ENCODE measurements at regions not wholly inside any gene's neighbourhood (a gene's known extent, or its start where the extent isn't known, plus 50 kb on each side); places are given as distances from the start of the nearest gene placed in this dataset.
A peak's percentile ranks its signal among the peaks of the same experiment; 100 is the strongest.

GRCh38 chr18:37721544-37722522 is 156.2 kb upstream of the CELF4 start:
- no peak for DNase-seq (ENCODE audit: extremely low read depth in 1 of 11, low read depth in 9 of 11, low spot score in 4 of 11)

- DNase-seq (ENCODE audit: extremely low read depth in 1 of 11, low read depth in 9 of 11, low spot score in 4 of 11), result no peak
Observed at GRCh38 chr18:37720663-37721062, 155.1 kb upstream of the CELF4 start.

- DNase-seq (ENCODE audit: extremely low read depth in 1 of 11, low read depth in 9 of 11, low spot score in 4 of 11), result no peak
Observed at GRCh38 chr18:37717656-37718055, 152.1 kb upstream of the CELF4 start.

GRCh38 chr18:37717098-37717497 is 151.5 kb upstream of the CELF4 start:
- DNase-seq (ENCODE audit: extremely low read depth in 1 of 11, low read depth in 9 of 11, low spot score in 4 of 11), result no peak

- no peak for DNase-seq (ENCODE audit: extremely low read depth in 1 of 11, low read depth in 9 of 11, low spot score in 4 of 11)
Observed at GRCh38 chr18:37716106-37716735, 150.6 kb upstream of the CELF4 start.

- DNase-seq (ENCODE audit: extremely low read depth in 1 of 11, low read depth in 9 of 11, low spot score in 4 of 11), result no peak
Observed at GRCh38 chr18:37714691-37715090, 149.1 kb upstream of the CELF4 start.

- no peak for DNase-seq (ENCODE audit: extremely low read depth in 1 of 11, low read depth in 9 of 11, low spot score in 4 of 11)
Observed at GRCh38 chr18:37712776-37713175, 147.2 kb upstream of the CELF4 start.

- no peak for DNase-seq (ENCODE audit: extremely low read depth in 1 of 11, low read depth in 9 of 11, low spot score in 4 of 11)
Observed at GRCh38 chr18:37711766-37712505, 146.3 kb upstream of the CELF4 start.

GRCh38 chr18:37710726-37711125 is 145.1 kb upstream of the CELF4 start:
- peak in 1 of 11 donors; percentile 13 for DNase-seq (ENCODE audit: extremely low read depth in 1 of 11, low read depth in 9 of 11, low spot score in 4 of 11)

- DNase-seq (ENCODE audit: extremely low read depth in 1 of 11, low read depth in 9 of 11, low spot score in 4 of 11), result no peak
Observed at GRCh38 chr18:37709740-37710139, 144.1 kb upstream of the CELF4 start.

GRCh38 chr18:37705016-37705415 is 139.4 kb upstream of the CELF4 start:
- no peak for DNase-seq (ENCODE audit: extremely low read depth in 1 of 11, low read depth in 9 of 11, low spot score in 4 of 11)

GRCh38 chr18:37702841-37703240 is 137.2 kb upstream of the CELF4 start:
- DNase-seq (ENCODE audit: extremely low read depth in 1 of 11, low read depth in 9 of 11, low spot score in 4 of 11), result no peak

- DNase-seq (ENCODE audit: extremely low read depth in 1 of 11, low read depth in 9 of 11, low spot score in 4 of 11), result no peak
Observed at GRCh38 chr18:37701967-37702366, 136.4 kb upstream of the CELF4 start.

GRCh38 chr18:37698508-37699040 is 133.0 kb upstream of the CELF4 start:
- DNase-seq (ENCODE audit: extremely low read depth in 1 of 11, low read depth in 9 of 11, low spot score in 4 of 11), result no peak

- DNase-seq (ENCODE audit: extremely low read depth in 1 of 11, low read depth in 9 of 11, low spot score in 4 of 11), result no peak
Observed at GRCh38 chr18:37694516-37694915, 128.9 kb upstream of the CELF4 start.

- DNase-seq (ENCODE audit: extremely low read depth in 1 of 11, low read depth in 9 of 11, low spot score in 4 of 11), result no peak
Observed at GRCh38 chr18:37691162-37691561, 125.6 kb upstream of the CELF4 start.

GRCh38 chr18:37689841-37690240 is 124.2 kb upstream of the CELF4 start:
- DNase-seq (ENCODE audit: extremely low read depth in 1 of 11, low read depth in 9 of 11, low spot score in 4 of 11), result no peak

GRCh38 chr18:37684590-37684989 is 119.0 kb upstream of the CELF4 start:
- no peak for DNase-seq (ENCODE audit: extremely low read depth in 1 of 11, low read depth in 9 of 11, low spot score in 4 of 11)

GRCh38 chr18:37684183-37684582 is 118.6 kb upstream of the CELF4 start:
- no peak for DNase-seq (ENCODE audit: extremely low read depth in 1 of 11, low read depth in 9 of 11, low spot score in 4 of 11)

GRCh38 chr18:37680911-37681310 is 115.3 kb upstream of the CELF4 start:
- DNase-seq (ENCODE audit: extremely low read depth in 1 of 11, low read depth in 9 of 11, low spot score in 4 of 11), result no peak
